C4-2B (cell line): ENCODE measurements at regions not wholly inside any gene's neighbourhood (a gene's known extent, or its start where the extent isn't known, plus 50 kb on each side); places are given as distances from the start of the nearest gene placed in this dataset.

ENCODE experiments used
- ZFX ChIP-seq: fragments of 450-650 bp; IDR thresholded peaks from 2 replicates; pipeline ENCODE4 v1.6.1; 2017
- TF ChIP-seq, protein P1 (sequence below): fragments of 450-650 bp; conservative IDR thresholded peaks from 2 replicates; pipeline ENCODE4 v1.5.1; 2017; ENCODE audit warnings: mild to moderate bottlenecking

DNA sequence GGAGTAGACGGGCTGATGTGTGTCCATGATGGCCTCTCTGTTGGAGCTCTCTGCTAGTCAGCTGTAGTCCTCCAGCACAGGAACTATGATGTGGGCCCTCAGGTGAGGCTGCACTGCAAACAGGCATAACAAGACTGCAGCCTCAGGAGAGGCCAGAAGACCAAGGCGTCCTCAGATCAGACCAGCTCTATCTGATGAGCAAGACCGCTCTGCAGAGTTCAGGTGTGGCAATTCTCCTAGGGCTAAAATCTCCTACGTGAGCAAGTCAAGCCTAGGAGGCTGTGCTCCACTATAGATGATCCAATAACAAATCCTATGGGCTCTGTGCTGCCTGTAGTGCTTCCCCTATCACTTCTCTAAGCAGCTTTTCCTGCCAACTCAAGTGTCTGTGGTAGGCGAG lies 633.4 kb upstream of the SYNCRIP start:
- TF ChIP-seq, protein P1, sequence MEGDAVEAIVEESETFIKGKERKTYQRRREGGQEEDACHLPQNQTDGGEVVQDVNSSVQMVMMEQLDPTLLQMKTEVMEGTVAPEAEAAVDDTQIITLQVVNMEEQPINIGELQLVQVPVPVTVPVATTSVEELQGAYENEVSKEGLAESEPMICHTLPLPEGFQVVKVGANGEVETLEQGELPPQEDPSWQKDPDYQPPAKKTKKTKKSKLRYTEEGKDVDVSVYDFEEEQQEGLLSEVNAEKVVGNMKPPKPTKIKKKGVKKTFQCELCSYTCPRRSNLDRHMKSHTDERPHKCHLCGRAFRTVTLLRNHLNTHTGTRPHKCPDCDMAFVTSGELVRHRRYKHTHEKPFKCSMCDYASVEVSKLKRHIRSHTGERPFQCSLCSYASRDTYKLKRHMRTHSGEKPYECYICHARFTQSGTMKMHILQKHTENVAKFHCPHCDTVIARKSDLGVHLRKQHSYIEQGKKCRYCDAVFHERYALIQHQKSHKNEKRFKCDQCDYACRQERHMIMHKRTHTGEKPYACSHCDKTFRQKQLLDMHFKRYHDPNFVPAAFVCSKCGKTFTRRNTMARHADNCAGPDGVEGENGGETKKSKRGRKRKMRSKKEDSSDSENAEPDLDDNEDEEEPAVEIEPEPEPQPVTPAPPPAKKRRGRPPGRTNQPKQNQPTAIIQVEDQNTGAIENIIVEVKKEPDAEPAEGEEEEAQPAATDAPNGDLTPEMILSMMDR = no peak
- no peak for TF ChIP-seq ZFX
